HG02885 (cell line): ENCODE measurements at regions not wholly inside any gene's neighbourhood (a gene's known extent, or its start where the extent isn't known, plus 50 kb on each side); places are given as distances from the start of the nearest gene placed in this dataset.
"Not testable (repeated sequence)": the region's sequence is repeated elsewhere in the genome, so short reads cannot be mapped to it uniquely, and the experiment has no call there.

Source experiments
- ATAC-seq: cut with Tn5 transposase; IDR thresholded peaks from one replicate; pipeline ENCODE4 v1.9.1; 2021; ENCODE audit warnings: mild to moderate bottlenecking; ENCODE audit not compliant: unreplicated experiment, poor library complexity

DNA sequence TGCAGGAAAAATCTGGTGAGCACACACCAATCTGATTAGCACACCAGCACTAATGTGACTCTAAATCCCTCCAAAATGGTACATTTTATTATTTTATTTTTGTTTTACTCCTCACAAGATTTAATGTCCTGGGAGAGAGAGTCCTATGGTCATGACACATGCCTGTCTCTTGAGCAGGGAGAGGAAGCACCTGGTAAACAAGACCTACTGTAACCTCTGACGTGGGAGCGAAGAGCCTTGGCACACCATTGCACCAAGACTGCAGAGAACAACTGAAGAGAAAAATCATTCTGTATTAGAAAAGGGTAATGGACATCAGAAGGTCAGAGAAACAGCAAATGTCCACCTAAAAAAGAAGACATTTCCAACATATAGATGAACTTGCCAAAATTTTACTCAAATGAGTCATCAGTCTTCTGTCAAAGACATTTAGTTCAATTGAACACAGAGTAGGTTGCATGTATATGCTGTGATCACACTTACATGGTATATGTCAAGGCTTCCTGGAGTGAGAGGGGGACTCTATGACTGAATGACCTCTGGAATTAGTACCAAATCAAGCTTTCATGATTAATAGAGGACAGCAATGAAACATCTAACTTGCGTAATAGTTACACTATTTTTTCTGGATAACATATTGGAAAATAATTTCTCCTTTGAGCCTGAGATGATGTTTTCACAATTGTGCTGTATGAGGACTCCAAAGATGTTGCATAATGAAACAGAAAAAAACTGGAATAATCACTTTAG lies 186.9 kb upstream of the FLRT2 start:
- no peak for ATAC-seq

DNA sequence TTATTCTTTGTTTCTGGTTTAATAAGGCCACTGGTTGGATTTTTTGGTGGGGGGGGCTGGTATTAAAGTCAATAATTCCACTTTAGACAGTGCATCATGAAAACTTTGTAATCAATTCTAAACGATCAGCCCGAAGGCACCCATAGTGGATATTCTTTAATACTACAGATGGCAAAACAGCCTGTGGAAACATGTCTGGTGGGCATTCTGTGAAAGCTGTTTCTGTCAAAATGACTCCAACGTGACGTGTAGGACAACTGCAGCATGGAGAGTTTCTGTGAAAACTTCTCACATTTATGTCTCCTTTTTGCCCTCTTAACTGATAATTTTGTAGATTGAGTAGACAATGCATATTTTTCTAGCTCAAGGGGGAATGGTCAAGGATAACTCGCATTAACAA lies 185.8 kb upstream of the FLRT2 start:
- no peak for ATAC-seq

DNA sequence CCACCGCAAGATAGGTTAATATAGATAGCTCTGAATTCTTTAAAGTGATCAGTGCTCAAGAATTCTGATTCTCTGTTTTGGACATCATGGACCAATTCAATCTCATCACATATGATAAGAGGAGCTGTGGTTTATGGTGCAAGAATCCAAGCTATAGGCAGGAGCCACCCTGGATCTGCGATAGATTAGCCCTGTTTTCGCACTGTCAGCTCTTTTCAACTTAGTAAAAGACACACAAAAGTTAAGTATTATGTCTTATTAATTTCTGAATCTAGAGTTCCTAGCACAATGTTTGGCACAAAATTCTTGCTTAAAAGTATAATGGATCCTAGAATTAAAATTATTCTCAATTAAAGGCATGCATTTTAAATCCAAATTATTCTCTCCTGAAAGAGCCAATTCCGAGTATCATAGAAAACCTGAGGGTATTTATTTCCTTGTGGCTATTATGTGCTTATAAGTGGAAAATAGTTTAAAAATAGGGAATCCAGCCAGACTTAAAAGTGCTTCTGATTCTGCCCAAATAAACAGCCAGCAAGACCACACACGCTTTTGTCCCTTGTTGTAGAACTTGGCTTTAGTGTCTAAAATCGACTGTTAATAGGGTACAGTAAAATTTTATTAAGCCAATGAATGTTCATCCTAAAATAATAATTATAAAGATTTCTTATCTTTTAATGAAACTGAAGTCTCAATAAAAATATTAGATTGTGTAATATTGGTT lies 184.9 kb upstream of the FLRT2 start:
- no peak for ATAC-seq

DNA sequence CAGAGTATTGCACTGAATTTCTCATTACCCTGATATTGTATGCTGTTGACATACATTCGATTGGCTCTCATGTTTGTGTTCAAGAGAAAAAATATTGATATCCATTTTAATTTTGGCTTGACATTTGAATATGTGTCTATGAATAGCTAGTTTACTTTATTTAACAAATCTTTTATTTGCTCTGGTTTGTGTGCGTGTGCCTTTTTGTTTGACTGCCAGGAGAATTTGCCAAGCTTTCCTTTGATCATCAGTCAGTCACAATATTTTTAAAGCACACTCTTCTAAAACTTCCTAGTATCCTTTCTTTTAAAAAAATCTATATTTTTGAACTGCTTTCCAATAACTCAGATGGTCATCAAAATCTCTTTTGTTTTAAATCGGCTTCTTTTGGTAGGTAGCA lies 179.3 kb upstream of the FLRT2 start:
- no peak for ATAC-seq

DNA sequence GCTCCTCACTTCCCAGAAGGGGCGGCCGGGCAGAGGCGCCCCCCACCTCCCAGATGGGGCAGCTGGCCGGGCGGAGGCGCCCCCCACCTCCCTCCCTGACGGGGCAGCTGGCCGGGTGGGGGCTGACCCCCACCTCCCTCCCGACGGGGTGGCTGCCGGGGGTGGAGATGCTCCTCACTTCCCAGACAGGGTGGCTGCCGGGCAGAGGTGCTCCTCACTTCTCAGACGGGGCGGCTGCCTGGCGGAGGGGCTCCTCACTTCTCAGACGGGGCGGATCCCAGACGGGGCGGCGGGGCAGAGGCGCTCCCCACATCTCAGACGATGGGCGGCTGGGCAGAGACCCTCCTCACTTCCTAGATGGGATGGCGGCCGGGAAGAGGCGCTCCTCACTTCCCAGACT lies 177.4 kb upstream of the FLRT2 start:
- ATAC-seq, result not testable (repeated sequence)

DNA sequence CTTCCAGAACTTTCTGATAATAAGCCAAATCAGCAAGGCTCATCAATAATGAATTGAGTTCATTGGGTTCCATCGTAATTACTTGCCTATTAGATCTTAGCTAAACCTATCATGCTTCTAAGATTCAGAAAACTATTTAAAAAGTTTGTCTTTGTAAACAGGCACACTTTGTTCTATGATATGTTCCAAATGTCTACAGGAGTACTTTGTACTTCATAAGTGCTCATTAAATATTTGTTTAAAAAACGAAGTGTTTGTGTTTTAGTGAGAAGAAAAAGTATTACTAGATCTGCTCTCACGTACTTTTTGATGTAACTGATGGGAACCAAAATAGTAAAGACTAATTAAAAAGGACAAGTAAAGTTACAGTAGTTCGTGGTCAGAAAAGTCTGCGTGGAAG lies 172.8 kb upstream of the FLRT2 start:
- no peak for ATAC-seq

DNA sequence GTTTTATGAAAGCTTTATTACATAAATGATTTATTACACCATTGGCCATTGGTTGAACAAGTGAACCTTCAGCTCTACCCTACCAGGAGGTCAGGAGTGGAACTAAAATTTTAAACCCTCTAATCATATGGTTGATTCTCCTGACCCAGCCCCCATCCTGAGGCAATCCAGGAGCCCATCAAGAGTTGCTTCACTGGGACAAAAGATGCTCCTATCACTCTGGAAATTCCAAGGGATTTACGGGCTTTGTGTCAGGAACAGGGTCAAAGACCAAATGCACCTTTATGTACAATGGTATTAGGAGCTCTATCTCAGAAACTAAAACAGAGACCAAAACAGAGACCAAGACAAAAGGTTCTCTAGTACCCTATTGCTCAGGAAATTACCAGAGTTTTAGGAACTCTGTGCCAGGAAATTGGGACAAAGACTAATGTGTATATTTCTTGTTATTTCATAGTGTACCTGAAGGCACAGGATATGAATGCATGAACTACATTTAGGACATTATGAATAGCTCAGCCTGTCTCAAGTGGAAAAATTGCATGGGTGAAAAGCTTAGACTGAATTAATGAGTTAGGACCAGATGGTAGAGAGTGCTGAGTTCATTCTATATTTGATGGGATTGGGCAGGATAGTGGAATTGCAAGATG lies 171.7 kb upstream of the FLRT2 start:
- ATAC-seq, result no peak

DNA sequence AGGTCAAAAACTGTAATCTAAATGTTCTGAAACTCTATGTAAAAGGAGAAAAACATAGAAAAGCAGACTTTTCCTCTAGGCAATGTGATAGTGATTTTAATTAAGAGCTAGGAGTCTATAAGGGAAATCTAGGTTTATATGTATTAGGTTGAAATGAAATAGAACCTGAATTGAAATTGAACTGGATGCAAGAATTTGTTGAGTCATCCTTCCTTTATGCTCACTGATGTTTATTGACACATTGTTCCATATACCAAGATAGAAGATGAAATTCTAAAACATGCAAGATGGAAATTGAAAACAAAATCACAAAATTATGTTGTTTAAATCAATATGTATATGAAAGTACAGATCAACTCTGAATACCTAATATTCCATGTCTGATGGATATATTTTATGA lies 170.4 kb upstream of the FLRT2 start:
- ATAC-seq, result no peak

DNA sequence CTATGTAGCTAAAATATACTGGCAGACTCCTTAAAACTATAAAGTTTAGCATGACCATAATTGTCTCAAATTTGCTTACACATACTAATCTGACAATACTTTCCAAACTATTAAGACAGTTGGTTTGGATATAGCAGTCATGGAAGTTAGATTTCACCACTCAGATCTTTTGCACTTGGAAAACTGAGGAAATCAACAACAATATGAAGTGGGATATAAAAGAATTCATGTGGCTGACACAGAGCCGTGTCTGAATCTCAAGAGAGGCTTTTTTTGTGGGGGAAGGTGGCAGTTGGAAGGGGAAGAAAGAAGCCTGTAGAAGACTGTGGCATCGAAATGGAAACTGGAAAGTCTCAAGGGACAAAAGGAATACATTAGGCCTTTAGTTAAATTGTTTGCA lies 166.6 kb upstream of the FLRT2 start:
- ATAC-seq, result no peak

DNA sequence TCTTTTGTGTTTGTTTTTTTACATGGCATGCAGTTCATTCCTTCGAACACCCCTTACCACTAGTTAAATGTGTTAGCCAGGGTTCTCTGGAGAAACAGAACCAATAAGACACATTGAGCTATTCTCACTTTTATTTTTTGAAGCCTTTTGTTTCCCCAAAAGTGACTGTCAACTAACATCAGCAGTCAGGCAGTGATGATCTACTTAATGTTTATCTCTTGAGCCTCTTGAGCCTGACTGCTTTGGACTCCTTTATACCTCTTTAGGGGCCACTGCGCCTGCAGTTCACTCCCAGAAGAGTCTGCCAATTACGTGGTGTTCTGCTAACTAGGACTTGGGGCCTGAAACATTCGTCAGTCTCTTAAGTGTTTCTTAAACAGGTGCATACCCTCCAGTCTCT lies 163.7 kb upstream of the FLRT2 start:
- ATAC-seq, result no peak

DNA sequence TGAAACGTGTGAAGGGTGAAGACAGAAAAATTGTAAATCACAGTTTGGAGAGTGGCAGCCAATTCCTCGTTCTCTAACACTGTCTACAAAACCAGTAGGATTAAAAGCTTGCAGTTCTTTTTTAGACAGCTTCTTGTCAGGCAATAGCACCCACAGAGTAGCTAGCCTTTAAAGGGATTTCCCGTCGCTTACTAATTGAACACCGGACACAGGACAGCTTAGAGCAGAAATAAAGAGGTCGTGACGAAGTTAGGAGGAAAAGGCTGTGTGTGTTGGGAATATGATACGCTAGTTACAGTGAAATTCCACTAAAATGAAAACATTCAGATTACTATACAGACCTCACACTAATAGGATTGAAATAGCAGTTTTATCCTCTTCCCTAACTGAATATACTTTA lies 149.1 kb upstream of the FLRT2 start:
- ATAC-seq, result no peak

DNA sequence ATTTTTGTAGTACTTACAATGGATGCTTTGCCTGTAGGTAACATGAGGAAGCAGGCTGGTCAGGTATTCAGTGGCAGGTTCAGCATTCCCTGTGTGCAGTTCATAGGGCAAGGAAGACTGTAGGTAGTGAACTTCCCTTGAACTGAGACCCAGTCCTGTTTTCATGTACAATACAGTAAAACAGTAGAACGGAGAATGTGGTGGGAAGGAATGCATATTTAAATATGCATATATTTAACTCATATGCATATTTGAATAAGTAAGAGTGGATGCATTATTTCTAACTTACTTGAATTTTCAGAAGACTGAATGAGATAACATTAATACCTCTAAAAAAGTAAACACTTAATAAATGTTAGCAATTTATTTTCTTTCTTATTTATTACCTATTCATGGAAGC lies 147.6 kb upstream of the FLRT2 start:
- ATAC-seq, result no peak

DNA sequence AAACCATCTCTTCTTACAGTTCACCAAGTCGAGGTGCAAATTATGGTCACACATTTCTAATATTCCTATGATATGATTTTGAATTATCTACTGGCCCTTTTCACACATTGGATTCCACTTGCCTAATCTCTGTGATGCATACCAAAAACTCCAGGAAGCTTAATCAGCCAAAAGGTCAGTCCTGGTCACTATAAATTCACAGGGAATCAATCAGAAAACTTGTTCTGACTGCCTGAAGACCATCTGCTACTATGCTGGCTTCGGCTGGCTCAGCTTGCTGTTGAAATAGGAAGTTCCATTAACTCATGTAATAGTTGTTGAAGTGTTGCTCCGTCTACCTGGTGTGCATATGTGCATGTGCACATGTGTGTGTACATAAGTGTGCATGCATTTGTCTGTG lies 142.8 kb upstream of the FLRT2 start:
- no peak for ATAC-seq

DNA sequence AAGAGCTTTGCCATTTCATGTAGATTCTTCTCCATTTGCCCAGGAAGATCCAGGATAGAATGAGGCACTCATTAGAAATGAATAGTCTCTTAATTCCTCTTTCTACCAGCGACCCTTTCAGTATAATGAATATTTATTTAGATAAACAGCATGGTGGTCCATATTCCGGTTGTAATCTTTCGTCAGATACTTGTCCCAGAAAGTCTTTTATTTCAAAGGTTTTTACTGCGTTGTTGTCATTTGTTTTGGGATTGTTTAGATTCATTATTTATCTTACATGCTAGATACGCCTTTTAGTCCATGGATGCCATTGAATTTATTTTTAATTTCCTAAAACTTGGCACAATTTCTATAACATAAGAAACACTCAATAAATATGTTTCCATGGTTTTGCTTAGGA lies 139.7 kb upstream of the FLRT2 start:
- ATAC-seq, result no peak

DNA sequence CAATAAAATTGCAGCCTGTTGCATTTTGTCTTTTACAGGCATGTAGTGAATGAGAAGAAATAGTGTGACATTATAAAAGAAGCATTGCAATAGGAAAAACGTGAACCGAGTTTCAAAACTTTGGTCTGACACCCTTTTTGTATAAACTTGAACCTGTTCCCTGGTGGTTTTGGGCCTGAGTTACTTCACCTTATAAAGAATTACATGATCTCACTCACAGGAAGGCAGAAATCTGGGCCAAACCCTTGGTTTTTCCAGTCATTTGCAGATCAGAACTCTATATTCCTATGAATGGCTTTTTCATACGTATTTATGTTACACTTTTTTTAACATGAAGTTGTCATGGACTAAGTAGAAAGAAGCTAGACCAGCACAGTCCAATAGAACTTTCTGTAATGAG lies 138.5 kb upstream of the FLRT2 start:
- ATAC-seq, result no peak

DNA sequence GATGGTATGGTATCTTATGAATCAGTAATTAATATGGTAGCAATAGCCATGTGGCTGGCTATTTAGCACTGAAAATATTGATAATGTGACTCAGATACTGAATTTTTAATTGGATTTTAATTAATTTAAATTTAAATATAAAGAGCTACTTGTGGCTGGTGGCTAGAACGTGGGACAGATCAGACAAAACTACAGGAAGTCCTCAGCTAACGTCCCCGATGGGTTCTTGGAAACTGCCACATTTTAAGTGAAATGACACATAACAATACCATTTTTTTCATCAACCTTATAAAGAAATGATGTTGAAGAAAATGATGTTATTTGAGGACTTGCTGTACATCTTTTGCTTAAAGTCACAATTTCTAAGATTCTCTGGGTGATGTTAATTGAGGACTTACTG lies 138.1 kb upstream of the FLRT2 start:
- no peak for ATAC-seq

DNA sequence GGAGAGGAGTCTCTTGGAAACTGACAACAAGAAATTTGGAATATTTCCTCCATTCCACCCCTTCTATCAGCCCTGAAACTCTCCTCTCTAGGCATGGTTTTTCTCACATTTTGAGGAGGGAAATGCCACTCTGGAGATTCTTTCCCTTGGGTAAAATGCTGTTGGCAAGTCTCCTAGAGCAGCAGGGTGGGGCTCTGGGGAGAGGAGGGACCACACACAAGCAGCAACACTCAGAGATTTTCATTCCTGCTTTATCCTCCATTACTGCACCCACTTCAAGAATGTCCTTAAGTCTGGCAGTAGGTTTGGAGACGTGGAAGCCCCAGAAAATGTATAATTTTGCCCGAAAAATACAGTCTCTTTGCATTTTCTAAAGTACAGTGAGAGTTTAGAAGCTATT lies 130.8 kb upstream of the FLRT2 start:
- no peak for ATAC-seq

DNA sequence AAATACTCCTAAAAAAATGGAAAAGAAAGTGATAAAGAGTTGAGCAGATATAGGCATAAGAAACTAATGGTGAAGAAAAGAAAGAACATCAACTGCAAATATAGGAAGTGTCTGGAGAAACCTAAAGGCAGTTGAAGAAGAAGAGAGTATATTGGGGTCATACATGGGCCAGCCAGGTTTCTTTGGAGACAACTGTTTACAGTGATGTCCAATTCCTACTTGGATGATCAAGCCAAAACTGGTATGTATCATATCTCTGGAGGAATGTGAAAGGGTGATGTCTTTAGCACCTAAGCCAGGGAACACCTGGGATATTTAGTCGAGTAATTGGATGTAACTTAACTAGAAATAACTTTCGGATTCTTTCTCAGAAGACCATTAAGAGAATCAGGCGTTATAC lies 129.3 kb upstream of the FLRT2 start:
- ATAC-seq, result no peak

DNA sequence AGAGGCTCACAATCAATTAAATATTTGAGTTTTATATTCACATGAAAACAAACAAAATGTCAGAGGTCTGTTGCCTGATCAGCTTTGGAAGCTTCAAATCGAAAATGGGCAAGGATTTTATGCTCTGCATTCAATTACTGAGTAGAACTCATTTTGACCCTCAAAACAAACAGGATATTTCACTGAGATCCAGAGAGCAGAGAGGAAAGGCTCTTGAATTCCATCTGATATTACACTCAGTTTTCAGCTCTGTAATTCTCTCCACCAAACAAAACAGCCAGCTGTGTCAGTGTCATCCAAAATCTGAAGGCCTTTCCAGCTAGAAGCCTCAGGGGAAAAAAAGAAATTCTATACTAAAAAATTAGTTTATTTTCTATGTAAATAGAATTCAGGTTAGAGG lies 128.6 kb upstream of the FLRT2 start:
- no peak for ATAC-seq

DNA sequence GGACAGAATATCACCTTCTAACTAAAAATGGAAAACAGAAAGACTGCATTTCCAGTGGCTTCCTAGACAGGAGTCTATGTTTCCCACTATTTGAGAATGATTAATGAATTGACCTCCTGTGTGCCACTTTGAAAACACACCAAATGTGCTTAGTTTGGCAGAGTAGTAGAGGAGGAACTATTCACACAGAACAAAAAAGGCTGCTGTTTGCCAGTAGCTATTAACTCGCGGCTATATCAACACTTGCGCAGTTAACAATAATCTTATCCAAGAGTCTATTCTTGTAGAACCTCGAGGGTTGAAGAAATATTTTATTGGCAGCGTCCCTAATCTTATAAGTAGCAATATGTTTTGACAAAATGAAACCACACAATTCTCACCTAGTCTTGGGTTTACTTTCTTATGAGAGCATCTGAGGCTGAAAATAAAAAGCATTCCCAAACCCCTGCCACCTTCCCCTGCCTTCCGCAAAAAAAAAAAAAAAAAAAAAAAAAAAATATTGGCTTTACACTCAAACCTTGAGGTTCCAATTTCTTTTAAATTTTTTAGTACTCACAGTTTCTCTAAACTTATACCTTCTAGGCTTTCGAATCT lies 127.3 kb upstream of the FLRT2 start:
- no peak for ATAC-seq

DNA sequence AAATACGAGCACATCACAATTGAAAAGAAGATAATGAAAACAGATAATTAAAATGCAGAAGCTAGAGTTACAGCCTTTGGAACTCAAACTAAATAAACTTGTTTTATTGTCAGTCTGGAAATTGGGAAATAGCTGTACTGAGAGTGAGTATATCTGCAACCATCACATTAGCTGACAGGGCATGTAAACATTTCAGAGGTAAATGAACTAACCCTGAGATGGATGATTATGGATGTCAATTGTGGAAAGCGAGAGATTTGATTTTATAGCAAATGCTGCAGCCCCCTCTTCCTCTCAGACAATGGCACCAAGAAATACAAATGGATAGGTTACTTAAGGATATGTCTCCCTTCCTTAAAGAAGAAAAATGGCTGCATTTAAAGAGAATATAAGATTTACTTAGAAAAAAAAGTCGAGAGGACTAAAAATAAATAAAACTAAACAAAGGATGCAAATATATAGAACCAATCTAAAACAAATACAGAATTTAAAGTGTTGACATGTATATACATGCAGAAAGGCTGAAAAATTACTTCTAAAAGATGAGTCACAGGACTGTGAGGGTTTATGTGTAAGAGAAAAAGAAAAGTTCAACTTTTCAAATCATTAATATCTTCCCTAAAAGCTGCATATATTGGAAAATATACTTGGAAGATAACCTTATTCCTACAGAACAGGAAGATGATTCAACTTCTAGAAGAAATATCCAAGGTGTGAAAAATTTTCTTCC lies 120.3 kb upstream of the FLRT2 start:
- ATAC-seq, result no peak
